ENCODE measurements at regions not wholly inside any gene's neighbourhood (a gene's known extent, or its start where the extent isn't known, plus 50 kb on each side); places are given as distances from the start of the nearest gene placed in this dataset.

DNA sequence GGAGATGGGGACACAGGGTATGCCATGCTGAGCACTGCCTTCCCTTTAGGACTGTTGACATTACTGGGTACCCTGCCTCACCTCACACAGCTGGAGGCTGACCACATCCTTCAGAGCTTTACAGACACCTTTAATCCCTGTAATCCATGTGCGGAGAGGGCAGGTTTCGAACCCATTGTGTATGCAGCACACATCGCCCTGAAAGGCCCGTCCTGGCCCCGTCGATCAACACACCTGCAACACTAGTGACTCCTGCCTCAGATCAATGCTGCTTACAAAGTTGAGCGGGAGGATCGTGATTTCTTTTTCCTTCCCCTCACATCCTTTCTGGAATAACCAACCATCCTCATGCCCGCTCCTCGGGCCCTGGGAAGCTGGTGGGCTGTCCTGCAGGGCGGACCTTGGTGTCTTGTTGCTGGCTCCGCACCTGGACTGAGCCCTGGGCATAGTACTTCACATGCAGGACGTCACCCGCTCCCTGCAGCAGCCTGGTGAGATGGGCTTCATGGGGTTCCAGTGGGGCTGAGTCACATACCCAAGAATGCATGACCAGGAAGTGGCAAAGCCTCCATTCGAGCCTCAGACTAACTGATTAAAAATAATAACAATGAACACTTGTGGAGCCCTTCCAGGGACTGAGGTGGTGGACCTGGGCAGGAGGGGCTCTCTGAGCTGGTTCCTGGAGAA lies 403.6 kb downstream of the PTPRU start:
- no peak for DNase-seq (ENCODE audit: extremely low read depth in 1 of 2, low read depth in 1 of 2)

DNA sequence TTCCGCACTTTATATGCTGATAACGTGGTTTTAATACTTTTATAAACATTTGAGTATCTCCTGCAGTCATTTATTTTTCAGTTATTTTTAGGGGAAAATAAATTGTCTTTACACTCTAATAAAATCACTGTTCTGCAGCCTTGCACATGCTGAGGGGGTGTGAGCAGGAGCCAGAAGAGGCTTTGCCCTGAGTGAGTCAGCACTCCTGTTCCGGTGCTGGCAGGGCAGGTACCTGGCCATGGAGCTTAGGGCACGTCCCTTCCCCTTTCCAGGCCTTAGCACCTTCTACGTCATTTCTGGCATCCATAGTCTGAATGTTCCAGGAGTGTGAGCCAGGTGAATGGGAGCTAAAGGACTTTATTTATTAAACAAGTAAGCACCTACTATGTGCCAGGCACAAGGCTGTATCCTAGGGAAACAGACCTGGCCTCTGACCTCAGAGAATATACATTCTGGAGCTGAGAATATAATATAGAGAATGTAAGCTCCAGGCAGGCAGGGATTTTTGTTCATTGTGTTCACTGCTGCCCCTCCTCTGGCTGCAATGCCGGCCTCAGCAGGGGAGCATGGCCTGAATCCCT lies 402.9 kb downstream of the PTPRU start:
- no peak for DNase-seq (ENCODE audit: extremely low read depth in 1 of 2, low read depth in 1 of 2)

DNA sequence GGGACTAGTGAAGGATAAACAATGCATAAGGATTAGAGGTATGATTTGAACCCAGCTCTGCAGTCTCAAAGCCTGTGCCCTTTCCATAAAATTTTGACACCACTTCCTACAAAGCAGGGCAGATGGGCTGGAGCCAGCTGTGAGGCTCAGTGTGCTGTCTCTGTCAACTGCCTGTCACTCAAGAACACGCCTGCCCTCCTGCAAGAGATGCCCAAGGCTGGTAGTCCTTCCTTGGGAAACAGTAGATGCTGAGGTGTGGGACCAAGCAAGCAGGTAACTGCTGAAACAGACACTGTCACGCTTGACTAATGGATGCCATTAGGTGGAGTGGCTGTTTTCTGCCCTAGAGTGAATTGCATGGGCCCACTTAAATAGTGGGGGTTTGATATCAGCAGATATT lies 402.0 kb downstream of the PTPRU start:
- no peak for DNase-seq (ENCODE audit: extremely low read depth in 1 of 2, low read depth in 1 of 2)

DNA sequence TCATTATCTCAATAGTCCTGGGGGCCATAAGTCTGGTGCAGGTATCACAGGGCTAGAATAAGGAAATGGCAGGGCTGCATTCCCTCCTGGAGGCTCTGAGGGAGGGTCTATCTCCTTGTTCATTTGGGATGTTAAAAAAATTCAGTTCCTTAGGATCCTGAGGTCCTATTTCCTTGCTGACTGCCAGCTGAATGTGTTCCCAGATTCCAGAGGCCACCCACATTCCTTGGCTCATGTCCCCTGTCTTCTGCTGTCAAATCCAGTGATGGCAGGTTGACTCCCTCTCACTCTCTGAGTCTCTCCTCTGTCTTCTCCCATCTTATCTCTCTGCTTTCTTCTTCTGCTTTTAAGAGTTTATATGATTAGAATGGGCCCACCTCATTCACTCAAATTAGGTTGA lies 400.6 kb downstream of the PTPRU start:
- no peak for DNase-seq (ENCODE audit: extremely low read depth in 1 of 2, low read depth in 1 of 2)

DNA sequence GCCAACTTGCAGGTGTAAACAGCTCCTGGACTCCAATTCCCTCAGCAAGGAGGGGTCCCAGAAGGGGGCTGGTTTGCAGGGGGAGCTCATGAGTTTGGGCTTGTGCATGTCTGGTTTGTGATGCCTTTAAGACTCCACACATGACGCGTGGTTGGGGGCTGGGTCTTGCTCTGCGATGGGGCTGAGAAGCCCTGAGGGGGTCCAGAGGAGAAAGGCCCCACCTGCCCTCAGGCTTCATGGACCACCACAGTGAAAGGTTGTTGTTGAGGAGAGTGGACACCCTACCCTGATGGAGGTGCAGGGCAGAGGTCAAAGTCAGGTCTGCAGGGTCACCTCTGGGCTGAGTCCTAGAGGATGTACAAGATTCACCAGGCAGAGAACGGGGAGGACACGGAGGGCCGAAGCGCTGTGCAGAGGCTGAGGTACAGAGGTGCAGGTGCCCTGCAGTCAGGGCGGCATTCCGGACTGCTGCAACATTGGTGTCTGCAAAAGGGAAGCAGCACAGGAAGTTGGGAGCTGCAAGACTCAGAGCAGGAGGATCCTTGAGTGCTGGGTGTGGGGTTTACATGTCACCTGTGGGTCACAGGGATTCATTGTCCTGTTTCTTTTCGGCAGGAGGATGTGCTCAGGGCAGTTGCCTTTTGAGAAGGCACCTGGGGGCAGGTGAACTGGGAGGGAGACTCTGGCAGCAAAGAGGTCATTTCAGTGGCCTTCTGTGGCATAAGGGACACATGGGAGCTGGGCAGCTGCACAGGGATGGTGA lies 399.4 kb downstream of the PTPRU start:
- DNase-seq (ENCODE audit: extremely low read depth in 1 of 2, low read depth in 1 of 2), result no peak

DNA sequence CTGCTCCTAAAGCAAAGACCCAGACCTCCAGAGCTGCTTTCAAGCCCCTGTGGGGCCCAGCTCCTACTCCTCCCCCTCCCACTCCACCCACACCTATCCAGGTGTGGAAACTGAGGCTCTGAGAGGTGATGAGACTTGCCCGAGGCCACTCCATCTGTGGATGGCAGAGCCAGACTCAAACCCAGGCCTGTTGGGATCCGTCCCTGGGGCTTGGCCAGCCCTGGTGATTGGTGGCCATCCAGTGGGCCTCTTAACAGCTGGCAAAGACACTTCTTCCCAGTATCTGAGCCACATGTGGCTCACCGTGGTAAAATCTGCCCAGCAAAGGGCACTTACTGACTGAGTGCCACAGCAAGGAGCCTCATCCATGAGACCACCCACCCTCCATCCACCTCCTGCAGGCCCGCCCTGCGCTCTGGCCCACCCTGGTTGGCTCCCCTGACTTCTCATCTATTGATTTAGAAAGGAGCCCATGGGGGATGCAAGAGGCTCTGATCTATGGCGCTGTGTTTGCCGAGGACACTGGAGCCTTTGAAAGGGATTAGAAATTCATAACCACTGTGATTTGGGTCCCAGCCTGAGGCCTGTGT lies 398.5 kb downstream of the PTPRU start:
- no peak for DNase-seq (ENCODE audit: extremely low read depth in 1 of 2, low read depth in 1 of 2)

DNA sequence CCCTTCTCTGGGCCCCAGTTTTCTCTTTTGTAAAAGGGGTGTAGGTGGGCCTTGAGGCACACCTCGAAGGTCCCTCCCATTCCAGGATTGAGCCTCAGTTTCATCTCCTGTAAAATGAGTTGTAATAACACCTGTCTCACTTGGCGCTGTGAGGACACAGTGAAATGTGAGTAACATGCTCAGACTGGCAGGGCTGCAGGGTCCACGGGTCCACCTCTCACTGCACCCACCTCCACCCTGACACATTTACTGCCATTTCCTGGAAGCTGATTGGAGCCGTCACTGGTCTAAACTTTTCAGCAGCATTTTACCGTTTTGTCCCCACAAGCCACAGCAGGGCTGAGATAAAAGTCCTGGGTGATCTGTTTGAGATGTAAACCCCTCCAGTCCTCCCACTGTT lies 398.0 kb downstream of the PTPRU start:
- no peak for DNase-seq (ENCODE audit: extremely low read depth in 1 of 2, low read depth in 1 of 2)

DNA sequence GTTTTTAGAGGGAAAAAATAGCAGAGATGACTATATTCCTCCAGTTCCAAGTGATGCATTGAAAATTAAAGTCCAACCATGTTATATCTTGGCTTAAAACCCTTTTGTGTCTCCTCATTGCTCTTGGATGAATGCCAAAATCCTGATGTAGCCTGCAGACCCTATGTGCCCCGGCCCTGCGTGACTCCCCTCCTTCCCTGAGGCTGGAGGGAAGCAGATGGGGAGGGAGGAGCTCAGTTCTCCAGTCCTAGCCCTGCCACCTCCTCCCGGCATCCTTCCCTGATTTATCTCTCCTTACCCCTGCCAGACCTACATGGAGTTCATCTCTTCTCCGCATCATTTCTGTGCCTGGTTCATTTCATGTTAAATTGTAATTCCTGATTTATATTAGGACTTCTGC lies 397.4 kb downstream of the PTPRU start:
- DNase-seq (ENCODE audit: extremely low read depth in 1 of 2, low read depth in 1 of 2), result no peak

DNA sequence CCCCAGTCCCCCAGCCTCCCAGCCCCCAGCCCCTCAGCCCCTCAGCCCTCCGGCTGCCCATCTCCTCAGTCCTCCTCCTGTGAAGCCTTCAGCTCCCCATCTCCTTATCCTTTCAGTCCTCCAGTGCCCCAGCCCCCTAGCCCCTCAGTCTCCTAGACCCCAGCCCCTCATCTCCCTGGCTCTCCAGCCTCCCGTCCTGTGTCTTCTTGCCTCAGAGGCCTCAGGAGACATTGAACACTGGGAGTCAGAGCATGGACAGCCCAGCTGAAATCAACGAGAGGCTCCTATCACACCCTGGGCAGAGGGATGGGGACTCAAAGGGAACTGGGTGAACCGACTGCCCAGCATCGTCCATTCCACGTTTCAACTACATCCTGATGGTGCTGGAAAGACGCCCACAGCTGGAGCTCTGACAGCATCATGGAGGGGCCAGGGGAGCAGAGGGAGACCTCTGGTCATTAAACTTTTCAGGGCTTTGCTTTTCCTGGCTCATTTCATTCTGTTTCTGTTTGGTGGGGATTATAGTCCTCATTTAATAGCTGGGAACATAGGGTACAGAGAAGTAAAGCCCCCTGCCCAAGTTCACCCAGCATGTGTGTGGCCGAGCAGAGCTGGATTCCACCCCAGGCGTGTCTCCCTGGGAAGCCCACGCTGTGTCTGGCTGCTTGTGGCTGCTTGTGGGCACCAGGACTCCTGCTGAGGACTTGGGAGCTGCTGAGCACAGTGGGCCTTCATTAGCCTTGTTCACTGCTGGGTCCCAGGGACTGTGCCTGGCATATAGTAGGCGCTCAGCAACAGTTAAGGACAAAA lies 396.7 kb downstream of the PTPRU start:
- no peak for DNase-seq (ENCODE audit: extremely low read depth in 1 of 2, low read depth in 1 of 2)

DNA sequence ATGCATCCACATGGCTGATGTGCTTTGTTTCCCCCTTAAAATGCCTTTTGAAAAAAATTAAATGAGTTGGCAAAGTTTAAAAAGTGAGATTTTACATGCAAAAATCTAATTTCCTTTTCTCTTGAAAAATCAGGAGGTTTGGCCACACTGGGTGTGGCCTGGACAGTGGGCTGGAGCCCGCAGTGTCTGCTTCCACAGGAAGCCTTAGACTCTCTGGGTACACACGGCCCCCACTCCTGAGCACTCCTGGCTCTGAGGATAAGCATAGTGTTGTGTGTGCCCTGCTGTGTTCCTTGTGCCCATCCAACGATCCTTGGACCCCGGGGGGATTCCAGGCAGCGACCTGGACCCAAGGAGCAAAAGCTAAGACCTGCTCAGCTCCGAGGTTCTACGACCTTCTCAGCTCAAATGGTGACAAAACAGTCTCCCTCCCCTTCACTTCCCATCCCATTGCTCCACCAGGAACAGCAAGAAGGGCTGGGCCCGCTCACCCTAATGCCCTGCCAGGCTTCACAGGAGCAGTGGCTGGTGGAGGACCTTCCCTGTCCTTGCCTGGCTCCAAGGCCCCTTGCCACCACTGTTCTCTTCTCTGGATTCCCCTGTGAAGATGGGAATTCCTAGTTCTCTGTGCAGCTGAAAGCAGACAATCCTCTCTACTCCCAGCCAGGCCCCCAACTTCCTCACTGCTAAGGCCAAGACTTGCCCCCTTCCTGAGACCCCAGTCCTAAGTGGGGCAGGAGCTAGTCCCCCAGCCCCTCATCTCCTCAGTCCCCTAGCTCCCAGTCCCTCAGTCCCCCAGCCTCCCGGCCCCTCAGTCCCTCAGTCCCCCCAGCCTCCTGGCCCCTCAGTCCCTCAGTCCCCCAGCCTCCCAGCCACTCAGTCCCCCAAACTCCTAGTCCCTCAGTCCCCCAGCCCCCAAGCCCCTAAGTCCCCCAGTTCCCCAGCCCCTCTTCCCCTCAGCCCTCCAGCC lies 395.8 kb downstream of the PTPRU start:
- DNase-seq (ENCODE audit: extremely low read depth in 1 of 2, low read depth in 1 of 2), result no peak

DNA sequence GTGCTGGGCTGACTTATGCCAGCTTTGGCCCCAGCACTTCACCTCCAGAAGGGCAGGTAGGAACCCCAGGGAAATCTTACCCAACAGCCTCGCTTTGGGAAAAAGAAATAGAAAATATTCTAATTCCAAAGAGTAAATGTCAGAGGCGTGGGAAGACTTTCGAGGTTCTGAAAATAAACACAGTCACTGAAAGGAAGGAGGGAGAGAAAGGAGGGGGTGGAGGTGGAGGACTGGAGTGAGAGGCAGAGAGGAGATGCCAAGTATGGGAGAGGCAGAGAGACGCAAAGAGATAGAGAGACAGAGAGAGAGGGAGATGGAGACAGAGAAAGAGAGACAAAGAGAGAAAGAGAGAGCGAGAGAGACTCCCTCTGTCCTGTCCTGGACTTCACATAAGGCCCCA lies 395.0 kb downstream of the PTPRU start:
- no peak for DNase-seq (ENCODE audit: extremely low read depth in 1 of 2, low read depth in 1 of 2)

DNA sequence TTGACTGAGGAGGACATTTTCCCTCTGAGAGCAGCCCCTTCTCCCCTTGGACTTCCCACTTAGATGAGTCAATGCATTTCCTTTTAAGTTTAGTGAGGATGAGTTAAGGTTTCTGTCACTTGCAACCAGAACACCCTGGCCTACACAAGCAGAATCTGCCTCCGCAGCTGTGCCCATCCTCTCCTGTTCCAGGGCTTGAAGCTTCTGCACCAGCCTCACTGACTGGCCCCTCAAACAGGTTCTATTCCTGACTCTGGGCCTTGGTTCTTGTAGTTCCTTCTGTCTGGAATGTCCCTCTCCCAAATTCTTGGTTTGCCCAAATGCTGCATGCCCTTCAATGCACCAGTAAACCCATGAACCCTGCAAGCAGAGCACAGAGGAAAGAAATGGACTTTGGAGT lies 394.4 kb downstream of the PTPRU start:
- no peak for DNase-seq (ENCODE audit: extremely low read depth in 1 of 2, low read depth in 1 of 2)

DNA sequence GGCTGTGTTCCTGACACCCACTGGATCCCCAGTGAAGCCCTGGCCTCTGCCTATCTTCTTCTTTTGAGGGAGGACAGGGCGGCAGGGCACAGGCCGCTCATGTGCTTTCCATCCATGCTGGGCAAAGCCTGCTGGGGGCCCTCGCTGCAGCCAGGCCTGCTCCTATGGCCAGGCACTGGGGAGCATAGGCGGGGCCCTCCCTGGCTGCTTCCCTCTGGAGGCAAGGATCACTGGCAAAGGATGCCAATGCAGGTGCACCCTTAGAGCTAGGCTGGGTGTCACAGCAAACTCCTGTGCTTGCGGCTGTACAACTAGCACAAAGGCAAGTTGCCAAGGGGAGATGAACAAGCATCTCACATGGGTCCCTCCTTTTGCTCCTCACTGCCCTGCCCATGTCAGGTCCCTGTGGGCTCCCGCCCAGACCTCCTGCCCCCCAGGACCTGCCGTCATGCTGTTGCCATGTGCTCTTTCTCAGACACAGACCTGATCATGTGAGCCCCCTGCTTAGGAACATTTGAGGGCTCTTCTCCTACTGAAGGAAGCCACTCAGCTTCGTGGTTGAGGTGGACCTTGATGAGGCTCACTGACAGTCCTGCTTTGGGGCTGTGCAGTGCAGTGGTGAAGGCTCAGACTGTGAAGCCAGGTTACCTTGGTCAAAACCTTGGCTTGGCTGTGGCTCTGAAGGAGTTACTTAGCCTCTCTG lies 393.6 kb downstream of the PTPRU start:
- no peak for DNase-seq (ENCODE audit: extremely low read depth in 1 of 2, low read depth in 1 of 2)

DNA sequence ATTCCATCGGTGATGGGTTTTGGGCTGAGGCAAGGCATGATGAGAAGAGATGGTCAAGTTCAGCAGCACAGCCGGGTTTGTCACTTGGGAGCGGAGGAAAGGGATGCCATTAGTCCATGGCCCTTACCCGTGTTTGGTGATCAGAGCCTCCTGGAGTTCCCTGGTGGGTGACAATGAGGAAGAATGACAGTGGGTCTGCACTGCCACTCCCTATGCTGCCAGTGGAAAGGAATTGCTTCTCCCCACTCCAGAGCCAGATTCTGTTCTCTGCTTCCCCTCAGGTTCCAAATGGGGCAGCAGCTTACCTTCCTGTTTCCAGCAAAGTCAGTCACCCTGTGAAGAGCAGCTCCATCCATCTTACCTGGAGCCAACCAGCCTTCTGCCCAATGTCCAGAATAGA lies 393.1 kb downstream of the PTPRU start:
- DNase-seq (ENCODE audit: extremely low read depth in 1 of 2, low read depth in 1 of 2), result no peak

DNA sequence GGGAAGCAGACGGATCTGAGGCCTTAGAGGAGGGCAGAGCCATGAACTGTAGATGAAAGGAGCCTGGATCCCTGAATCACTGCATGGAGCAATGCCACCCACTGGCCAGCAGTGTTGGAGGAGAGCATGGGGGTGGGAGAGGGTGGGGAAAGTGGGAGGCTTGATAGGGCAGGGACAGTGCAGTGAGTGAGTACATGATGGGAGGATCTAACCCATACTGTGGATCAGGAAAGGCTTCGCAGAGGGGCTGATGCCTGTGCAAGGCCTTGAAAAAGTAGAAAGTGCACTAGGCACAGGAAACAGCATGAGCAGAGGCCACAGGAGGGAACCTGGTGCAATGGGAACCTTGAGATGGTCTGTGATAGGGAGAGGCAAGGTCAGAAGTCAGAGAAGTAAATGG lies 391.9 kb downstream of the PTPRU start:
- DNase-seq (ENCODE audit: extremely low read depth in 1 of 2, low read depth in 1 of 2), result no peak

DNA sequence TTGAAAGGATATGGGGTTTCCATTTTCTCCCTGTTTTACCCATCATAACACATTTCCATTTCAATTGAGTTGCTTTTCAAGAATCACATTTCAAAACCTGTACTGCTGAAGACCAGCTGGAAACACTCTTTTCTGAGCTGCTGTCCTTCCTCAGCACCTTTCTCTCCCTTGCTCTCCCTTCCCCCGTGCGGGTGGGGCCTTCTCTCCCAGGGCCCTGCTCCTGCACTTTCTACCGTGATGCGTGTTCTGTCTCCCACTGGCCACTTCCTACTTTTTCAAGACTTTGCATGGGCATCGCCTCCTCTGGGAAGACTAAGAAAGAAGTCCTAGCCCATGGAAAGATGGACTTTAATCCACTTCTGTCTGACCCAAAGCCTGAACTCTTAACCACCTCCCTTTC lies 390.4 kb downstream of the PTPRU start:
- DNase-seq (ENCODE audit: extremely low read depth in 1 of 2, low read depth in 1 of 2), result no peak

DNA sequence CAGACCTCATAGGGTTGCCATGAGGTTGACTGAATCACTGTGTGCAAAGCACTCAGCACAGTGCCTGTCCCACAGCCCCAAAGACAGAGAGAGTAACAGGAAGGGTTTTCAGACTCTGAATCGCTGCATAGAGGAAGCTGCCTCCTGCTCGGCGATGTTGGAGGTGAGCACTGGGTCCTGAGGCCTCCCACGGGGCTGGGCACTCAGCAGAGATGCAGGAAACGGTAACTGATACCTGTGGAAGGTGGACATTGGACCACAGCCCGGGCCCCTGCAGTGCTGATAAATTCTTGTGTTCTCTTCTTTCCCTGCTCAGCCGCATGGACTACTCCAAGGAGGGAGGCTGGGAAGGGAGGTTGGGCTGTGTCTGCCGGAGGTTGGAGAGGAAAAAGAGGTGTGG lies 389.7 kb downstream of the PTPRU start:
- no peak for DNase-seq (ENCODE audit: extremely low read depth in 1 of 2, low read depth in 1 of 2)

DNA sequence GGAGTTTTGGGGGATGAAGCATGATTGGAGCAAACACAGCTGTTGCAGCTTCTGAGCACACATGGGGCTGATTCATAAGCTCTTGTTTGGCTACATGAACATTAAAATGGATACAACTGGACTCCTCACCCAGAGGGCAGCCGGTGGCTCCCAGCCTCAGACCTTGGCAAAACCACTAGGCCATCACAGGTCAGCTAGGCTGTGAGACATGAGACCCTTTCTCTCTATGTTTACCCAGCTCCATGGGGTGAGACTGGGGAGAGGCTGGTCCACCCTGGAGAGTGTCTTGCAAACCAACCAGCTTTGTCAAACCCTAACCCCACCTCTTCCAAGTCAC lies 388.7 kb downstream of the PTPRU start:
- DNase-seq (ENCODE audit: extremely low read depth in 1 of 2, low read depth in 1 of 2), result no peak

DNA sequence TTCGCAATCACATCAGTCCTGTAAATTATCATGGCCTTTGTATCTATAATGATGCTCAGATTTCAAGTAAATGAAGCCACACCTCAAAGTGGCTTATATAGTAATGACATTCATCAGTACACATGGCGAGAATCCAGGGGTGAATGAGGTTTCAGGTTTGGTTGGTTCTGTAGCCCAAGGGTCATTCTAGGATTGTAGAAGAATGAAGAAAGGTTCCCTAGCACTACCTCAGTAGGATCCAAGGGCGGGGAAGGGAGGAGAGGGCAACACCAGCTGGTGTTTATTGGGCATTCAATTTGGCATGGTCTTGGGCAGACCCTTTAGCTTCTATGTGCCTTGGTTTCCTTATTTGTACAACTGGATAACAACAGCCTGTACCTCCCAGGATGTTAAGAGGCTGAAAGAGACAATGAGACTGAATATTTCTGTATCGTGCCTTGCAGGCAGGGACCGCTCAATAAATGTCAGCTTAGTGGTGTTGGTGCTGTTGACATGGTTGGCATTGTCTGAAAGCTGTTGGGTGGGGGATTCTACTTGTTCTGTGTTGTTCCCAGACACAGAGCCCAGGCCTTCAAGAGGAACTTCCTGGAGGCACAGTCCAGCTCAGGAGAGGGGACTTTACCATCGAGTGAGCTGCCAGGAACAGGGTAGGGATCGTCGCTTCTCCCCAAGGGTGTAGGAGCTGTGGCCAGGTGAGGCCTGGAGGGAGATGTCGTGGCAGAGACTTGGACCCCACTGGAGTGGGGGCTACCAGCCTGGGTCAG lies 388.2 kb downstream of the PTPRU start:
- no peak for DNase-seq (ENCODE audit: extremely low read depth in 1 of 2, low read depth in 1 of 2)

Data from activated CD8-positive, alpha-beta memory T cell treated with anti-CD3 and anti-CD28 coated beads for 1 hour (primary cell).